Brain microvascular endothelial cell (primary cell): ENCODE measurements at regions not wholly inside any gene's neighbourhood (a gene's known extent, or its start where the extent isn't known, plus 50 kb on each side); places are given as distances from the start of the nearest gene placed in this dataset.
"Not testable (repeated sequence)": the region's sequence is repeated elsewhere in the genome, so short reads cannot be mapped to it uniquely, and the experiment has no call there.

ENCODE experiments used
- DNase-seq: peaks from one replicate; pipeline ENCODE4 v3.0.0-alpha.2; 2020
- H3K27ac ChIP-seq: fragments of 250-450 bp; sonication (Bioruptor Pico); 2 replicates; pipeline ENCODE4 v1.5.1; 2020; ENCODE audit warnings: mild to moderate bottlenecking, moderate library complexity
- H3K27me3 ChIP-seq: fragments of 250-450 bp; sonication (Bioruptor Pico); replicated peaks from 2 replicates; pipeline ENCODE4 v1.5.1; 2020; ENCODE audit warnings: mild to moderate bottlenecking
- H3K36me3 ChIP-seq: fragments of 250-450 bp; sonication (Bioruptor Pico); replicated peaks from 2 replicates; pipeline ENCODE4 v1.5.1; 2020; ENCODE audit warnings: mild to moderate bottlenecking
- H3K4me3 ChIP-seq: 2 replicates; pipeline ENCODE4 v1.5.1; 2011; ENCODE audit warnings: low read depth, mild to moderate bottlenecking, control low read depth, low read length, moderate library complexity
- CTCF ChIP-seq: IDR thresholded peaks from 2 replicates; pipeline ENCODE4 v1.5.1; 2011; ENCODE audit warnings: low read depth, mild to moderate bottlenecking, moderate library complexity, low read length, control low read depth, inconsistent platforms; ENCODE audit errors: missing control alignments
- in situ Hi-C: cut with HindIII; loops from 2 replicates; pipeline ENCODE4 v1.10.0; 2017; ENCODE audit warnings: low sequenced_read_pairs, low pct_ligation_motif_present

- TF ChIP-seq CTCF, result no peak
- Histone ChIP-seq H3K4me3 (no peak overlapping the region), H3K27ac (no peak overlapping the region), H3K36me3 (no peaks in the 10 kb centered on the region), H3K27me3 (no peaks in the 10 kb centered on the region)
- no peak for DNase-seq
- in situ Hi-C loops, result no loop called here
Observed at GRCh38 chr11:22928207-22928917, 68.1 kb upstream of the CCDC179 start.

- in situ Hi-C loops, result no loop called here
- no peaks in the 10 kb centered on the region for H3K36me3 ChIP-seq
Observed at GRCh38 chr11:22930816-22931594, 70.7 kb upstream of the CCDC179 start.

GRCh38 chr11:22938691-22939090 lies 78.4 kb upstream of the CCDC179 start:
- Histone ChIP-seq H3K27ac (no peak overlapping the region), H3K27me3 (no peaks in the 10 kb centered on the region), H3K36me3 (no peaks in the 10 kb centered on the region), H3K4me3 (no peak overlapping the region)
- in situ Hi-C loops, result no loop called here
- no peak for DNase-seq
- no peak for TF ChIP-seq CTCF

More at GRCh38 chr11:22930816-22931594, 70.7 kb upstream of the CCDC179 start:
- DNase-seq, result no peak
- TF ChIP-seq CTCF, result no peak
- H3K27ac ChIP-seq, result no peak overlapping the region
- no peak overlapping the region for H3K4me3 ChIP-seq
- no peaks in the 10 kb centered on the region for H3K27me3 ChIP-seq

GRCh38 chr11:22941544-22941943 lies 81.3 kb upstream of the CCDC179 start:
- H3K4me3 ChIP-seq, H3K27ac ChIP-seq, DNase-seq, in situ Hi-C loops, H3K27me3 ChIP-seq, H3K36me3 ChIP-seq: not testable (repeated sequence)

- Histone ChIP-seq H3K36me3 (no peaks in the 10 kb centered on the region), H3K27ac (no peak overlapping the region), H3K27me3 (no peaks in the 10 kb centered on the region), H3K4me3 (no peak overlapping the region)
- TF ChIP-seq CTCF, result no peak
- in situ Hi-C loops, result no loop called here
- DNase-seq, result no peak
Observed at GRCh38 chr11:22957786-22958185, 97.5 kb upstream of the CCDC179 start.

GRCh38 chr11:22974251-22974650 lies 114.0 kb upstream of the CCDC179 start:
- TF ChIP-seq CTCF, result no peak
- in situ Hi-C loops, result no loop called here

More at GRCh38 chr11:22974251-22974650, 114.0 kb upstream of the CCDC179 start:
- no peak for DNase-seq
- Histone ChIP-seq H3K27ac (no peak overlapping the region), H3K27me3 (no peaks in the 10 kb centered on the region), H3K36me3 (no peaks in the 10 kb centered on the region), H3K4me3 (no peak overlapping the region)
